K562 (cell line): ENCODE measurements at regions not wholly inside any gene's neighbourhood (a gene's known extent, or its start where the extent isn't known, plus 50 kb on each side); places are given as distances from the start of the nearest gene placed in this dataset.

Experiments used
- ARID4B ChIP-seq: sonication (generic); formaldehyde crosslinking; IDR thresholded peaks from 2 replicates; pipeline ENCODE4 v1.8.0; 2022; ENCODE audit warnings: mild to moderate bottlenecking, missing genetic modification reagents
- CCAR2 ChIP-seq: fragments of 200-400 bp; formaldehyde crosslinking; IDR thresholded peaks from 2 replicates; pipeline ENCODE4 v1.6.1; 2017; ENCODE audit warnings: mild to moderate bottlenecking, low read depth, low read length
- DDX20 ChIP-seq: fragments of 450-650 bp; IDR thresholded peaks from 2 replicates; pipeline ENCODE4 v1.6.1; 2016; ENCODE audit warnings: missing genetic modification characterization, low read depth, mild to moderate bottlenecking, missing compliant biosample characterization, moderate library complexity
- DIDO1 ChIP-seq: fragments of 450-650 bp; IDR thresholded peaks from 2 replicates; pipeline ENCODE4 v1.6.1; 2016; ENCODE audit warnings: low read depth, missing biosample characterization, missing genetic modification characterization
- HES1 ChIP-seq: fragments of 450-650 bp; IDR thresholded peaks from 2 replicates; pipeline ENCODE4 v1.6.1; 2016; ENCODE audit warnings: low read depth, mild to moderate bottlenecking, moderate library complexity
- HINFP ChIP-seq: fragments of 450-650 bp; conservative IDR thresholded peaks from 2 replicates; pipeline ENCODE4 v1.6.1; 2016; ENCODE audit warnings: missing genetic modification characterization, low read depth, mild to moderate bottlenecking, control low read depth, missing compliant biosample characterization
- SMARCB1 ChIP-seq: IDR thresholded peaks from 2 replicates; pipeline ENCODE4 v1.6.1; 2011; ENCODE audit warnings: improper control_type of control experiment, low read depth; ENCODE audit not compliant: insufficient read length
- TAF9B ChIP-seq: fragments of 450-650 bp; IDR thresholded peaks from 2 replicates; pipeline ENCODE4 v1.6.1; 2018; ENCODE audit warnings: mild to moderate bottlenecking; ENCODE audit not compliant: partially characterized antibody
- YY1 ChIP-seq, 3 experiments: IDR thresholded peaks; 2 replicates each; pipeline ENCODE4 v1.6.1; 2011; ENCODE audit warnings: low read length in 2 of 3, mild to moderate bottlenecking in 2 of 3, moderate library complexity in 2 of 3, borderline replicate concordance in 1 of 3, control low read depth in 1 of 3, low read depth in 1 of 3; ENCODE audit not compliant: insufficient read depth in 3 of 3, insufficient replicate concordance in 2 of 3, control insufficient read depth in 1 of 3, insufficient read length in 1 of 3; ENCODE audit errors: extremely low read depth in 1 of 3
- ZNF232 ChIP-seq: sonication (generic); formaldehyde crosslinking; IDR thresholded peaks from 2 replicates; pipeline ENCODE4 v1.8.0; 2022; ENCODE audit warnings: mild to moderate bottlenecking, missing genetic modification reagents
- ZNF780A ChIP-seq: fragments of 250-450 bp; sonication (Bioruptor Pico); IDR thresholded peaks from 2 replicates; pipeline ENCODE4 v1.5.0; 2021; ENCODE audit warnings: mild to moderate bottlenecking
- ZZZ3 ChIP-seq: fragments of 450-650 bp; IDR thresholded peaks from 2 replicates; pipeline ENCODE4 v1.6.1; 2016; ENCODE audit warnings: antibody characterized with exemption, mild to moderate bottlenecking, moderate library complexity

- no peak for TF ChIP-seq HINFP (tag)
- no peak for TF ChIP-seq DIDO1 (tag)
- TF ChIP-seq YY1 (IDR thresholded peaks at IDR 0.05; ENCODE audit: borderline replicate concordance in 1 of 3, control insufficient read depth in 1 of 3, extremely low read depth in 1 of 3, insufficient read depth in 3 of 3, insufficient read length in 1 of 3, insufficient replicate concordance in 2 of 3, low read depth in 1 of 3, low read length in 2 of 3) = no peak
- no peak for TF ChIP-seq DDX20 (tag)
- no peak for TF ChIP-seq HES1
- TF ChIP-seq SMARCB1 = no peak
- no peak for TF ChIP-seq ZNF780A (CRISPR knock-in tag)
- TF ChIP-seq CCAR2 = no peak
- TF ChIP-seq ZZZ3 = no peak
- TF ChIP-seq TAF9B = no peak
- no peak for TF ChIP-seq ZNF232 (CRISPR knock-in tag)
- no peak for TF ChIP-seq ARID4B
- TF ChIP-seq, all 486 proteins: peak for 0
Measured at GRCh38 chr5:166671811-166672210, 1619.6 kb upstream of the WWC1 start (continued).
